ENCODE measurements at regions not wholly inside any gene's neighbourhood (a gene's known extent, or its start where the extent isn't known, plus 50 kb on each side); places are given as distances from the start of the nearest gene placed in this dataset.

- TF ChIP-seq, protein P1, sequence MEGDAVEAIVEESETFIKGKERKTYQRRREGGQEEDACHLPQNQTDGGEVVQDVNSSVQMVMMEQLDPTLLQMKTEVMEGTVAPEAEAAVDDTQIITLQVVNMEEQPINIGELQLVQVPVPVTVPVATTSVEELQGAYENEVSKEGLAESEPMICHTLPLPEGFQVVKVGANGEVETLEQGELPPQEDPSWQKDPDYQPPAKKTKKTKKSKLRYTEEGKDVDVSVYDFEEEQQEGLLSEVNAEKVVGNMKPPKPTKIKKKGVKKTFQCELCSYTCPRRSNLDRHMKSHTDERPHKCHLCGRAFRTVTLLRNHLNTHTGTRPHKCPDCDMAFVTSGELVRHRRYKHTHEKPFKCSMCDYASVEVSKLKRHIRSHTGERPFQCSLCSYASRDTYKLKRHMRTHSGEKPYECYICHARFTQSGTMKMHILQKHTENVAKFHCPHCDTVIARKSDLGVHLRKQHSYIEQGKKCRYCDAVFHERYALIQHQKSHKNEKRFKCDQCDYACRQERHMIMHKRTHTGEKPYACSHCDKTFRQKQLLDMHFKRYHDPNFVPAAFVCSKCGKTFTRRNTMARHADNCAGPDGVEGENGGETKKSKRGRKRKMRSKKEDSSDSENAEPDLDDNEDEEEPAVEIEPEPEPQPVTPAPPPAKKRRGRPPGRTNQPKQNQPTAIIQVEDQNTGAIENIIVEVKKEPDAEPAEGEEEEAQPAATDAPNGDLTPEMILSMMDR (IDR thresholded peaks at IDR 0.05 in 8 of 11, conservative IDR thresholded peaks at IDR 0.05 in 3 of 11), result no peak
- TF ChIP-seq POLR2AphosphoS5 (IDR thresholded peaks at IDR 0.05) (no peak), POLR2A (IDR thresholded peaks at IDR 0.05) (no peak)
Measured at GRCh38 chr5:127170918-127171600, 97.8 kb upstream of the C5orf63 start.
